HCT116 (cell line): ENCODE measurements at regions not wholly inside any gene's neighbourhood (a gene's known extent, or its start where the extent isn't known, plus 50 kb on each side); places are given as distances from the start of the nearest gene placed in this dataset.
"Not testable (repeated sequence)": the region's sequence is repeated elsewhere in the genome, so short reads cannot be mapped to it uniquely, and the experiment has no call there.

Experiments used
- ATAC-seq: fragments of 200-7000 bp; cut with Tn5 transposase; 2 replicates; pipeline ENCODE4 v1.9.1; 2020; ENCODE audit warnings: mild to moderate bottlenecking, moderate library complexity
- BruUV-seq: library from RNA; stranded (reverse); fragments of 400-500 nt; replicated peaks from 2 replicates; lab custom pipeline; 2021; lab: Mats Ljungman, UMichigan
- CTCF ChIA-PET: fragments of 300-600 bp; sonication (Branson Sonifier 250); formaldehyde crosslinking; loops from one replicate; lab custom pipeline; 2021; ENCODE audit warnings: antibody characterized with exemption; lab: Charles Lee
- POLR2A ChIA-PET: fragments of 300-600, 350-600 bp; sonication (Branson Sonifier 250); formaldehyde crosslinking; loops from one replicate; lab custom pipeline; 2021; ENCODE audit warnings: antibody characterized with exemption; lab: Charles Lee
- RAD21 ChIA-PET, 2 experiments: fragments of 300-600 bp; sonication (Branson Sonifier 250); formaldehyde crosslinking; loops; one replicate each; lab custom pipeline; 2023; ENCODE audit warnings: low total read pairs in 2 of 2; ENCODE audit not compliant: uncharacterized antibody in 2 of 2, unreplicated experiment in 2 of 2, low non-redundant PET in 1 of 2; lab: Charles Lee
- DNase-seq: peaks from one replicate; pipeline ENCODE4 v3.0.0-alpha.2; 2010; ENCODE audit warnings: low read depth, low spot score
- H2AFZ ChIP-seq: fragments of 200-600 bp; shearing (Covaris generic), sonication (generic); 2 replicates; pipeline ENCODE4 v1.6.1; 2017; ENCODE audit warnings: low read depth, mixed run types, mixed read lengths, antibody characterized with exemption, low read length; ENCODE audit not compliant: poor library complexity, severe bottlenecking
- H3K27ac ChIP-seq: 2 replicates; pipeline ENCODE4 v1.5.1; 2012; ENCODE audit warnings: low read depth, low read length
- H3K27me3 ChIP-seq: fragments of 200-600 bp; sonication (generic); 2 replicates; pipeline ENCODE4 v1.6.1; 2016; ENCODE audit warnings: mixed run types, low read length, mixed read lengths; ENCODE audit not compliant: insufficient read depth
- H3K36me3 ChIP-seq, 2 experiments: fragments of 200-500 bp in 1 of 2; fragments of 200-600 bp in 1 of 2; sonication (Bioruptor generic) in 1 of 2; sonication (generic) in 1 of 2; 2 replicates each; pipeline versions ENCODE4 v1.5.1 to v1.6.1; 2014 to 2016; ENCODE audit warnings: low read length in 2 of 2, inconsistent platforms in 1 of 2, mixed read lengths in 1 of 2, mixed run types in 1 of 2; ENCODE audit not compliant: insufficient read depth in 2 of 2, control insufficient read depth in 1 of 2
- H3K4me1 ChIP-seq, 2 experiments: fragments of 200-600 bp in 1 of 2; sonication (generic) in 1 of 2; 2 replicates each; pipeline versions ENCODE4 v1.5.1 to v1.6.1; 2012 to 2017; ENCODE audit warnings: low read length in 2 of 2, inconsistent platforms in 1 of 2, mild to moderate bottlenecking in 1 of 2, mixed read lengths in 1 of 2, mixed run types in 1 of 2, moderate library complexity in 1 of 2; ENCODE audit not compliant: insufficient read depth in 2 of 2, control insufficient read depth in 1 of 2
- H3K4me2 ChIP-seq: fragments of 200-600 bp; sonication (generic); 2 replicates; pipeline ENCODE4 v1.6.1; 2017; ENCODE audit warnings: mixed run types, low read length, mixed read lengths
- H3K4me3 ChIP-seq, 2 experiments: fragments of 200-600 bp in 1 of 2; sonication (generic) in 1 of 2; replicated peaks in 1 of 2; 2 replicates each; pipeline ENCODE4 v1.5.1; 2011 to 2016; ENCODE audit warnings: low read length in 2 of 2, control low read depth in 1 of 2, low read depth in 1 of 2, mild to moderate bottlenecking in 1 of 2, mixed read lengths in 1 of 2, mixed run types in 1 of 2
- H3K79me2 ChIP-seq: fragments of 200-600 bp; sonication (generic); 2 replicates; pipeline ENCODE4 v1.6.1; 2017; ENCODE audit warnings: mild to moderate bottlenecking, mixed run types, low read length, moderate library complexity, mixed read lengths; ENCODE audit not compliant: insufficient read depth
- H3K9ac ChIP-seq: fragments of 200-600 bp; sonication (generic); 2 replicates; pipeline ENCODE4 v1.6.1; 2016; ENCODE audit warnings: low read length, mixed read lengths
- H3K9me2 ChIP-seq: fragments of 200-600 bp; sonication (generic), shearing (Covaris generic); 2 replicates; pipeline ENCODE4 v1.6.1; 2017; ENCODE audit warnings: mixed run types, mild to moderate bottlenecking, moderate library complexity; ENCODE audit not compliant: insufficient read depth
- H3K9me3 ChIP-seq, 2 experiments: fragments of 200-500 bp in 1 of 2; fragments of 200-600 bp in 1 of 2; sonication (Bioruptor generic) in 1 of 2; sonication (generic) in 1 of 2; 2 replicates each; pipeline ENCODE4 v1.6.1; 2014 to 2017; ENCODE audit warnings: low read length in 2 of 2, mixed read lengths in 2 of 2, inconsistent platforms in 1 of 2, low read depth in 1 of 2, mild to moderate bottlenecking in 1 of 2, mixed run types in 1 of 2, moderate library complexity in 1 of 2; ENCODE audit not compliant: control insufficient read depth in 1 of 2, insufficient read depth in 1 of 2
- H4K20me1 ChIP-seq: fragments of 200-600 bp; sonication (generic), shearing (Covaris generic); 2 replicates; pipeline ENCODE4 v1.6.1; 2017; ENCODE audit warnings: mixed run types, mild to moderate bottlenecking, moderate library complexity; ENCODE audit not compliant: insufficient read depth
- ZNF274 ChIP-seq: fragments of 200-500 bp; sonication (Bioruptor generic); IDR thresholded peaks from 2 replicates; pipeline ENCODE4 v1.6.1; 2014; ENCODE audit warnings: mild to moderate bottlenecking, low read depth, low read length, inconsistent platforms
- intact Hi-C: fragments of 100-400 bp; cut with micrococcal nuclease; formaldehyde crosslinking; loops from 2 replicates; pipeline ENCODE4 v1.10.0; 2022
- TF ChIP-seq, protein P1 (sequence below), 3 experiments: fragments of 200-600 bp in 1 of 3; sonication (generic) in 1 of 3; IDR thresholded peaks in 2 of 3; conservative IDR thresholded peaks in 1 of 3; 2 replicates each; pipeline ENCODE4 v1.5.1; 2012 to 2017; ENCODE audit warnings: low read depth in 2 of 3, low read length in 2 of 3, antibody characterized with exemption in 1 of 3, borderline replicate concordance in 1 of 3, control low read depth in 1 of 3, mild to moderate bottlenecking in 1 of 3, mixed read lengths in 1 of 3, mixed run types in 1 of 3, moderate library complexity in 1 of 3; ENCODE audit not compliant: insufficient read depth in 1 of 3

DNA sequence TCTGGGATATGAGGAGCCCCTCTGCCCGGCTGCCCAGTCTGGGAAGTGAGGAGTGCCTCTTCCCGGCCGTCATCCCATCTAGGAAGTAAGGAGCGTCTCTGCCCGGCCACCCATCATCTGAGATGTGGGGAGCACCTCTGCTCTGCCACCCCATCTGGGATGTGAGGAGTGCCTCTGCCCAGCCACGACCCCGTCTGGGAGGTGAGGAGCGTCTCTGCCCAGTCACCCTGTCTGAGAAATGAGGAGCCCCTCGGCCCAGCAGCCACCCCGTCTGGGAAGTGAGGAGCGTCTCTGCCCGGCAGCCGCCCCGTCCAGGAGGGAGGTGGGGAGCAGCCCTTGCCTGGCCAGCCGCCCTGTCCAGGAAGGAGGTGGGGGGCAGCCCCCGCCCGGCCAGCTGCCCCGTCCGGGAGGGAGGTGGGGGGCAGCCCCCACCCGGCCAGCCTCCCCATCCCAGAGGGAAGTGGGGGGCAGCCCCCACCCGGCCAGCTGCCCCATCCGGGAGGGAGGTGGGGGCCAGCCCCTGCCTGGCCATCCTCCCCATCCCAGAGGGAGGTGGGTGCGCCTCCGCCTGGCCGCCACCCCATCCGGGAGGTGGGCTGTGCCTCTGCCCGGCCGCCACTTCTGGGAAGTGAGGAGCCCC lies 194.4 kb upstream of the HCN1 start:
- intact Hi-C loops, RAD21 ChIA-PET, H3K9ac ChIP-seq, H2AFZ ChIP-seq, H3K9me2 ChIP-seq, BruUV-seq, ATAC-seq, H3K79me2 ChIP-seq, CTCF ChIA-PET, H3K4me1 ChIP-seq, H3K4me3 ChIP-seq, H3K36me3 ChIP-seq, DNase-seq, H3K27me3 ChIP-seq, H3K27ac ChIP-seq, H4K20me1 ChIP-seq, POLR2A ChIA-PET, H3K4me2 ChIP-seq: not testable (repeated sequence)
- H3K9me3 ChIP-seq: peaks cover 6 to 10% of the 10 kb centered on the region in 2 experiments; a peak in 2 of 4 replicates

DNA sequence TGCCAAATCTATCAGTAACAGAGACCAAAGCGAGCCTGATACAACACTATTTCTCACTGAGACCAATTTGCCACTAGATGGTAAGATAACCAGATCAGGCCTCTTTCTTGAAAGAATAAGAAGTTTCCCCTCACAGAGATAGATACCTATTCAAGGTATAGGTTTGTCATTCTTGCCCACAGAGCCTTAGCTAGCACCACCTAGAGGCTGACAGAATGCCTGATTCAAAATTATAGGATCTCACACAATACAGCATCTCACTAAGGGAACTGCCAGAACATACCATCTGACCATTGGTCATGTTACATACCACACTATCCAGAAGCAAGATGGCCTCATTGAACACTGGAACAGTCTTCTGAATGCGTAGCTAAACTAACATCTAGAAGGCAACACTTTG lies 166.6 kb upstream of the HCN1 start:
- Histone ChIP-seq H3K27ac (no peak overlapping the region), H3K9me2 (no peaks in the 10 kb centered on the region), H2AFZ (no peak overlapping the region), H3K79me2 (no peaks in the 10 kb centered on the region), H3K27me3 (no peaks in the 10 kb centered on the region), H3K9ac (no peak overlapping the region), H3K36me3 (no peaks in the 10 kb centered on the region), H3K4me3 (no peak overlapping the region), H4K20me1 (no peaks in the 10 kb centered on the region), H3K4me2 (no peak overlapping the region), H3K4me1 (no peaks in the 10 kb centered on the region), H3K9me3 (peaks cover 0 to 8% of the 10 kb centered on the region in 2 experiments; a peak in 3 of 4 replicates)
- POLR2A ChIA-PET: no interaction called here
- TF ChIP-seq, protein P1, sequence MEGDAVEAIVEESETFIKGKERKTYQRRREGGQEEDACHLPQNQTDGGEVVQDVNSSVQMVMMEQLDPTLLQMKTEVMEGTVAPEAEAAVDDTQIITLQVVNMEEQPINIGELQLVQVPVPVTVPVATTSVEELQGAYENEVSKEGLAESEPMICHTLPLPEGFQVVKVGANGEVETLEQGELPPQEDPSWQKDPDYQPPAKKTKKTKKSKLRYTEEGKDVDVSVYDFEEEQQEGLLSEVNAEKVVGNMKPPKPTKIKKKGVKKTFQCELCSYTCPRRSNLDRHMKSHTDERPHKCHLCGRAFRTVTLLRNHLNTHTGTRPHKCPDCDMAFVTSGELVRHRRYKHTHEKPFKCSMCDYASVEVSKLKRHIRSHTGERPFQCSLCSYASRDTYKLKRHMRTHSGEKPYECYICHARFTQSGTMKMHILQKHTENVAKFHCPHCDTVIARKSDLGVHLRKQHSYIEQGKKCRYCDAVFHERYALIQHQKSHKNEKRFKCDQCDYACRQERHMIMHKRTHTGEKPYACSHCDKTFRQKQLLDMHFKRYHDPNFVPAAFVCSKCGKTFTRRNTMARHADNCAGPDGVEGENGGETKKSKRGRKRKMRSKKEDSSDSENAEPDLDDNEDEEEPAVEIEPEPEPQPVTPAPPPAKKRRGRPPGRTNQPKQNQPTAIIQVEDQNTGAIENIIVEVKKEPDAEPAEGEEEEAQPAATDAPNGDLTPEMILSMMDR (IDR thresholded peaks at IDR 0.05 in 2 of 3, conservative IDR thresholded peaks at IDR 0.05 in 1 of 3; ENCODE audit: borderline replicate concordance in 1 of 3, insufficient read depth in 1 of 3, low read depth in 2 of 3, low read length in 2 of 3): peak in 2 of 3 experiments; percentile 20 to 21; a peak in 2 of 6 replicates
- no peak for TF ChIP-seq ZNF274
- ATAC-seq (no peak), DNase-seq (no peak)
- intact Hi-C loops: no loop called here
- CTCF ChIA-PET: no interaction called here
- no TSS peak for BruUV-seq
- RAD21 ChIA-PET: no interaction called here
